Activated CD4-positive, alpha-beta T cell treated with anti-CD3 and anti-CD28 coated beads, Interleukin-2, amount 50 U/mL, for 4 hours (primary cell): ENCODE measurements at regions not wholly inside any gene's neighbourhood (a gene's known extent, or its start where the extent isn't known, plus 50 kb on each side); places are given as distances from the start of the nearest gene placed in this dataset.

Experiments
- DNase-seq, 2 experiments: peaks; one replicate each; pipeline ENCODE4 v3.0.0-alpha.2; 2020

- DNase-seq, result no peak
Observed at GRCh38 chr14:38900887-38901286, 202.1 kb downstream of the SEC23A start.

GRCh38 chr14:38887696-38888095 lies 215.3 kb downstream of the SEC23A start:
- no peak for DNase-seq

- DNase-seq, result no peak
Observed at GRCh38 chr14:38884109-38884508, 218.9 kb downstream of the SEC23A start.

- no peak for DNase-seq
Observed at GRCh38 chr14:38883127-38883526, 219.9 kb downstream of the SEC23A start.

GRCh38 chr14:38882533-38882932 lies 220.5 kb downstream of the SEC23A start:
- DNase-seq, result no peak

GRCh38 chr14:38880643-38881524 lies 222.2 kb downstream of the SEC23A start:
- no peak for DNase-seq

GRCh38 chr14:38877744-38878388 lies 225.2 kb downstream of the SEC23A start:
- no peak for DNase-seq

- DNase-seq, result no peak
Observed at GRCh38 chr14:38874721-38875120, 228.3 kb downstream of the SEC23A start.

- DNase-seq, result no peak
Observed at GRCh38 chr14:38873941-38874612, 229.0 kb downstream of the SEC23A start.

- DNase-seq, result no peak
Observed at GRCh38 chr14:38870296-38870836, 232.7 kb downstream of the SEC23A start.

- DNase-seq, result no peak
Observed at GRCh38 chr14:38868399-38869290, 234.4 kb downstream of the SEC23A start.

GRCh38 chr14:38867561-38868150 lies 235.4 kb downstream of the SEC23A start:
- DNase-seq, result peak; percentile 22 to 33

- no peak for DNase-seq
Observed at GRCh38 chr14:38866461-38866860, 236.6 kb downstream of the SEC23A start.

- DNase-seq, result no peak
Observed at GRCh38 chr14:38862366-38862765, 240.7 kb downstream of the SEC23A start.

GRCh38 chr14:38860530-38860929 lies 242.5 kb downstream of the SEC23A start:
- no peak for DNase-seq

GRCh38 chr14:38856798-38857197 lies 246.2 kb downstream of the SEC23A start:
- DNase-seq, result no peak

- DNase-seq, result no peak
Observed at GRCh38 chr14:38855513-38855912, 247.5 kb downstream of the SEC23A start.

- no peak for DNase-seq
Observed at GRCh38 chr14:38851111-38851510, 251.9 kb downstream of the SEC23A start.

- no peak for DNase-seq
Observed at GRCh38 chr14:38850664-38851063, 252.4 kb downstream of the SEC23A start.

- no peak for DNase-seq
Observed at GRCh38 chr14:38848243-38848935, 254.6 kb downstream of the SEC23A start.

- no peak for DNase-seq
Observed at GRCh38 chr14:38847161-38847560, 255.9 kb downstream of the SEC23A start.
